ENCODE measurements at regions not wholly inside any gene's neighbourhood (a gene's known extent, or its start where the extent isn't known, plus 50 kb on each side); places are given as distances from the start of the nearest gene placed in this dataset.

DNA sequence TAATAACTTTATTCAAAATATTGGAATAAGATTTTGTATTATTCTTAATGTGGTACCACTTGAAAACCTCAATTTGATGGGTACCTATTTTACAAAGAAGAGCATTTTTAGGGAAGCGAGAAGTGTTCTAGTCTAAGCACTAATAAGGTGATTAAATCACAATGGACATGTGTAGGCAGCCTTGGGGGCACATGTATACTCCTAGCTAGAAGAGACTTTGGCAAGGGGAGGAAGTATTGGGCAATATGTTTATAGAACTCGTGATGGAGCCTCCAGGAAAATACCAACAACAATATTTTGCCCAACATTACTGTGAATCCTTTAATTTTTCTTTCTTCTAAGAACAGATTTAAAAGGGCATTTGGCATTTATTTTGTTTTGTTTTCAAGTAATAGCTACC is 280.3 kb downstream of the ADAMTS20 start:
- Histone ChIP-seq H3K4me1 (no peaks in the 10 kb centered on the region), H3K4me3 (no peak overlapping the region), H3K27me3 (no peaks in the 10 kb centered on the region), H3K27ac (no peak overlapping the region), H3K36me3 (no peaks in the 10 kb centered on the region), H3K9me3 (no peaks in the 10 kb centered on the region)
- DNase-seq = no peak
- ATAC-seq = no peak
- intact Hi-C loops (cut with DNase I; ENCODE audit: low total_unique reads) = no loop called here
- TF ChIP-seq, protein P1, sequence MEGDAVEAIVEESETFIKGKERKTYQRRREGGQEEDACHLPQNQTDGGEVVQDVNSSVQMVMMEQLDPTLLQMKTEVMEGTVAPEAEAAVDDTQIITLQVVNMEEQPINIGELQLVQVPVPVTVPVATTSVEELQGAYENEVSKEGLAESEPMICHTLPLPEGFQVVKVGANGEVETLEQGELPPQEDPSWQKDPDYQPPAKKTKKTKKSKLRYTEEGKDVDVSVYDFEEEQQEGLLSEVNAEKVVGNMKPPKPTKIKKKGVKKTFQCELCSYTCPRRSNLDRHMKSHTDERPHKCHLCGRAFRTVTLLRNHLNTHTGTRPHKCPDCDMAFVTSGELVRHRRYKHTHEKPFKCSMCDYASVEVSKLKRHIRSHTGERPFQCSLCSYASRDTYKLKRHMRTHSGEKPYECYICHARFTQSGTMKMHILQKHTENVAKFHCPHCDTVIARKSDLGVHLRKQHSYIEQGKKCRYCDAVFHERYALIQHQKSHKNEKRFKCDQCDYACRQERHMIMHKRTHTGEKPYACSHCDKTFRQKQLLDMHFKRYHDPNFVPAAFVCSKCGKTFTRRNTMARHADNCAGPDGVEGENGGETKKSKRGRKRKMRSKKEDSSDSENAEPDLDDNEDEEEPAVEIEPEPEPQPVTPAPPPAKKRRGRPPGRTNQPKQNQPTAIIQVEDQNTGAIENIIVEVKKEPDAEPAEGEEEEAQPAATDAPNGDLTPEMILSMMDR (IDR thresholded peaks at IDR 0.05 in 4 of 5, conservative IDR thresholded peaks at IDR 0.05 in 1 of 5) = no peak
- no peak for TF ChIP-seq POLR2A (IDR thresholded peaks at IDR 0.05)
- in situ Hi-C loops (cut with MboI; ENCODE audit: low sequenced_read_pairs in 4 of 4) = no loop called here

DNA sequence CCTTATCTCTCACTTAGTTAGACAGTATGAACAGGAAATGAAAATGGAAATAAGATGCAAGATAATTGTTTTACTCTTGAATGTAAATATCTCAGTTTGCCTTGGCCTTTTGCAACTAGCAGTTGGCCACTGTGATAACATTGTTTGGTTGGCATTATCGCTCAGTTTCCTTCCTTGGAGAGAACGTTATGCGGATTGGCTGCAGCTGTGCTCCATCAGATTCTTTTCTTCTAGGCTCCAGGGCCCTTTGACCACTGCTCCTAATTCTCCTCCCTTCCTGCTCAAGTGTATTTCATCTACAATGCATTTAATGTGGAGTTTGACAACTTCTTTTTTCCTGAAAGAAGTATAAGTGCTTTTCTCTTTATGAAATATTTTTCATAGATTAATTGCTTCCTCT is 284.2 kb downstream of the ADAMTS20 start:
- TF ChIP-seq, protein P1 (IDR thresholded peaks at IDR 0.05 in 4 of 5, conservative IDR thresholded peaks at IDR 0.05 in 1 of 5) = no peak
- TF ChIP-seq POLR2A (IDR thresholded peaks at IDR 0.05) = no peak
- in situ Hi-C loops (cut with MboI; ENCODE audit: low sequenced_read_pairs in 4 of 4) = no loop called here
- no peak overlapping the region for H3K27ac ChIP-seq
- H3K4me3 ChIP-seq = no peak overlapping the region
- H3K4me1 ChIP-seq = no peaks in the 10 kb centered on the region
- no peaks in the 10 kb centered on the region for H3K9me3 ChIP-seq
- ATAC-seq = no peak
- no peaks in the 10 kb centered on the region for H3K27me3 ChIP-seq
- H3K36me3 ChIP-seq = no peaks in the 10 kb centered on the region
- DNase-seq = no peak
- intact Hi-C loops (cut with DNase I; ENCODE audit: low total_unique reads) = no loop called here

DNA sequence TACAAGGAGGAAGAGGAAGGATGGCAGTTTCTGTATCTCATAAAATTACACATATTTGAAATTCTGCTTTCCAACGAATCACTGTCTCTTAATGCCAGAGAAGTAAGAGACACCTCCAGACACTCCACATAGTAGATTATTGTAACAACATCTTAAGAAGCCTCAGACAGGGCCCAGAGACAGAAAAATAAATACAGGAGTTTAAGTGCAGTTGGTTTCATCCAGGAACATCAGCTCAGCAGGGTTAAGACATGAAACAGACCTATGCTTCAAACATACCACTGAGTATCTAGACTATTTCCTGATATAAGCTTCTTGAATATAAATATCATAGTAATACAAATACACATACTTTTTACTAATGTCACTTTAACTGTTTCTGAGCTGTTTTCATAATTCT is 290.3 kb downstream of the ADAMTS20 start:
- Histone ChIP-seq H3K36me3 (no peaks in the 10 kb centered on the region), H3K4me3 (no peak overlapping the region), H3K9me3 (no peaks in the 10 kb centered on the region), H3K4me1 (no peaks in the 10 kb centered on the region), H3K27me3 (no peaks in the 10 kb centered on the region), H3K27ac (no peak overlapping the region)
- TF ChIP-seq, protein P1 (IDR thresholded peaks at IDR 0.05 in 4 of 5, conservative IDR thresholded peaks at IDR 0.05 in 1 of 5) = no peak
- no peak for TF ChIP-seq POLR2A (IDR thresholded peaks at IDR 0.05)
- intact Hi-C loops (cut with DNase I; ENCODE audit: low total_unique reads) (no loop called here), in situ Hi-C loops (cut with MboI; ENCODE audit: low sequenced_read_pairs in 4 of 4) (no loop called here)
- no peak for DNase-seq
- no peak for ATAC-seq

DNA sequence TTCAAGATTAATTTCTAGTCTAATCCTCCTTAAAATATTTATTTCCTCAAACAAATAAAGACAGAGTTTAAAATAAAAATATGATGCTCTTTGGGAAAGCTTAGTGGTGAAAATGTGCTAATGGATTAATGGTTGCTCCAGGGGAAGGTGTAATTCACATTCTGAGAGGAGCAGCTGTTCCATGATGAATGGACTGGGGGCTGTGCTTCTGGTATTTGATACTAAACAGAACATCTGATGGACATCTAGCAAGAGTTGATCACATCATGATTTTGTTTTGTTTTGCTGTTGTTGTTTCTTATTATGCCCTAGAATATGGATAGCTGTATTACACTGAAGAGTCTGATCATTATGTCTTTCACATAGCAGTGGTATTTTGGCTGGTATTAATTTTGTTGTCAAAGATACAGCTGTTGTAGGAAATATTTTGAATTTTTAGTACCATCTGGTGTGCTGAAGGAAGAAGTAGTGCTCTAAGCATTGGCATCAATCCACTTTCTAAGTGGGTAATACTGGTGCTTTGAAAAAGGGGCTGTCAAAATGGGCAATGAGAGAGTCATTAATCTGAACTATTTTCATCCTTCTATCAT is 296.4 kb downstream of the ADAMTS20 start:
- intact Hi-C loops (cut with DNase I; ENCODE audit: low total_unique reads) = no loop called here
- ATAC-seq (no peak), DNase-seq (no peak)
- in situ Hi-C loops (cut with MboI; ENCODE audit: low sequenced_read_pairs in 4 of 4) = no loop called here
- H3K27me3 ChIP-seq = no peaks in the 10 kb centered on the region
- H3K9me3 ChIP-seq = no peaks in the 10 kb centered on the region
- H3K4me1 ChIP-seq = no peaks in the 10 kb centered on the region
- H3K36me3 ChIP-seq = no peaks in the 10 kb centered on the region
- TF ChIP-seq POLR2A (IDR thresholded peaks at IDR 0.05) = no peak
- TF ChIP-seq, protein P1 (IDR thresholded peaks at IDR 0.05 in 4 of 5, conservative IDR thresholded peaks at IDR 0.05 in 1 of 5) = no peak
- no peak overlapping the region for H3K4me3 ChIP-seq
- H3K27ac ChIP-seq = no peak overlapping the region

DNA sequence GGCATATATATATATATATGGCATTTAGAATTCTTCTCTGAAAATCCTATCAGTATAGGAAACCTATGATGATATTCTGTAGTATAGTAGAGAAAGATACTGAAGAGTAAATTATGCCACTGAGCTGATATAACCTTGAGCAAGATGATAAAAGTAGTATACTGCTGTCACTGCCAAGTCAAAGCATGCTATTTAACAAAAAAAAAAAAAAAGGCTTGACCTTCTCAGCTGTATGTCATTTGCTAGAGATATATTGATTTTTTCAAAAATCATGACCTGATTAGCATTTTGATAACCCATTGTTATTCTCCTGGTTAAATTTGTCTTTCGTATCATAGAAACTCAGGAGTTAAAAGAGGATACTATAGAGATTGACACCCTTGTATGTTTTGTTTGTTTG is 299.4 kb downstream of the ADAMTS20 start:
- H3K9me3 ChIP-seq = no peaks in the 10 kb centered on the region
- H3K4me3 ChIP-seq = no peak overlapping the region
- no peak for ATAC-seq
- no peak for DNase-seq
- H3K4me1 ChIP-seq = no peaks in the 10 kb centered on the region
- intact Hi-C loops (cut with DNase I; ENCODE audit: low total_unique reads) = no loop called here
- H3K27ac ChIP-seq = no peak overlapping the region
- in situ Hi-C loops (cut with MboI; ENCODE audit: low sequenced_read_pairs in 4 of 4) = no loop called here
- no peaks in the 10 kb centered on the region for H3K27me3 ChIP-seq
- TF ChIP-seq, protein P1 (IDR thresholded peaks at IDR 0.05 in 4 of 5, conservative IDR thresholded peaks at IDR 0.05 in 1 of 5) = no peak
- TF ChIP-seq POLR2A (IDR thresholded peaks at IDR 0.05) = no peak
- H3K36me3 ChIP-seq = no peaks in the 10 kb centered on the region
